GM18951 (cell line): ENCODE measurements at regions not wholly inside any gene's neighbourhood (a gene's known extent, or its start where the extent isn't known, plus 50 kb on each side); places are given as distances from the start of the nearest gene placed in this dataset.

ENCODE experiments used
- POLR2A ChIP-seq: IDR thresholded peaks from 4 replicates; pipeline ENCODE4 v1.6.1; 2011; ENCODE audit warnings: mild to moderate bottlenecking; ENCODE audit not compliant: insufficient read length, insufficient read depth; ENCODE audit errors: extremely low read depth
- in situ Hi-C: fragments of 300-500 bp; cut with MboI; formaldehyde crosslinking; loops from one replicate; pipeline ENCODE4 v1.12.0; 2022; ENCODE audit warnings: low sequenced_read_pairs, mixed read lengths, inconsistent platforms; ENCODE audit not compliant: unreplicated experiment

DNA sequence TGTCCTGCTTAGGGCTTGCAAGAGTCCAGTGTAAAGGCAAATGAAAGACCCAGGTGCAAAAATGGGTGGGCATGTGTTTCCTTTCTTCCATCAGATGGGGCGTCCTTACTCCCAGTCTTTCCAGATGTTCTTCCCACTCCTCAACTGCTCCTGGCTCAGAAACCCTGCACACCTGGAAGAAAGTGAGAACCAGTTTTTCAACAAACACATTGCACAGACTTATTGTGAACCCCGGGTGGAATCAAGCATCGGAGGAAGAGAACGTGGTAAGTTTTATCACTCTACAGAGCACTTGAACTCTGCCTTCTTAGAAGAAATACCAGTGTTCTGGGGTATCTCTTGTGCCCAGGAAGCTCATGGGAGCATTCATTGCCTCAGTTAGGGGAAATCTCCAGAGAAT is 93.3 kb downstream of the TMX1 start:
- TF ChIP-seq POLR2A, result no peak

DNA sequence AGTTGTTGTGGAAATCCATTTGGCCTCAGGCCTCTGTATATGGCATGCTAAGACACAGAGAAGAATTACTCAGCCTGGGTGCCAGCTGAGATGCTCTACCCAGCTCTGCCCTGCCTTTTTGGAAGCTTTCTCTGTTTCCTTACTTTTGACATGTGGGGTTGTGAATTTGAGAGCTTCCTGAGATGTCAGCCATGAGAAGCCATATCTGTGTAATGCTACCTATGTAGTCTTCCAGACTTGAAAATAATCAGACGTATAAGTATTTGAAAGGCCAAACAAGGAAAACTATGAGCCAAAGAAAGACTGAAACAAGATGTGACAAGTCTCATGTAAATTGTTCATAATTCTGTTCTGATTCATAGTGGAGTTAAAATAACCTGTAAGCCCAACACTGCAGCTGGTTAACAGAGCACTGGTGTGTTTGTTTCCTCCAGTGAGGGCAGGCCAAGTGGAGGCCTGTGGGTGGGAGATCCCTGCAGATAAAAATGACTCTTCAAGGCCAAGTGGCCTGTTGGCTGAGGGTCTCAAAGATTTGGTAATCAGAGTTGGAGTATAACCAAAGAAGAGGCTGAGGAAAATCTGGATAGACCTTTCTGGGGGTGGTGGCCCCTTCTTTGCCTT is 94.0 kb downstream of the TMX1 start:
- in situ Hi-C loops, result no loop called here
- TF ChIP-seq POLR2A, result no peak

More for the DNA sequence above, 93.3 kb downstream of the TMX1 start:
- in situ Hi-C loops, result no loop called here

GRCh38 chr14:51334566-51334965 is 94.5 kb downstream of the TMX1 start:
- no peak for TF ChIP-seq POLR2A
- in situ Hi-C loops, result no loop called here

DNA sequence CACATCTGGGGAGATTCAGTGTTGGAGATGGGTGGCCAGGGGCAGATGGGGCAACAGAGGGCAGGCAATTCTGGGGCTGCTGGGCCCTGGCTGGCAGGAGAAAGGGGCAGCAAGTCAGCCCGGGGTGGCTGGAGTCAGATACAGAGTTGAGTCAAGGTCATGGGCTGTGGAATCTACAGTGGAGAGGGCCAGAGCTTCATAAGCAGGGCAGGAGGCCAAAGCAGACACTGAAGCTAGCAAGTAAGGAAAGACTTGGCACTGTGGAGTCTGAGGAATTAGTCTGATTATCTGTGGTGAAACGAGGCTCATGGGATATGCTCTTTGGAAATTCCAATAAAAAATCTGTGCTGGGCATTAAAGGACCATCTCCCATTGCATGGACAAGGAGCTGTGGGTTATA is 95.5 kb downstream of the TMX1 start:
- in situ Hi-C loops, result no loop called here
- no peak for TF ChIP-seq POLR2A

DNA sequence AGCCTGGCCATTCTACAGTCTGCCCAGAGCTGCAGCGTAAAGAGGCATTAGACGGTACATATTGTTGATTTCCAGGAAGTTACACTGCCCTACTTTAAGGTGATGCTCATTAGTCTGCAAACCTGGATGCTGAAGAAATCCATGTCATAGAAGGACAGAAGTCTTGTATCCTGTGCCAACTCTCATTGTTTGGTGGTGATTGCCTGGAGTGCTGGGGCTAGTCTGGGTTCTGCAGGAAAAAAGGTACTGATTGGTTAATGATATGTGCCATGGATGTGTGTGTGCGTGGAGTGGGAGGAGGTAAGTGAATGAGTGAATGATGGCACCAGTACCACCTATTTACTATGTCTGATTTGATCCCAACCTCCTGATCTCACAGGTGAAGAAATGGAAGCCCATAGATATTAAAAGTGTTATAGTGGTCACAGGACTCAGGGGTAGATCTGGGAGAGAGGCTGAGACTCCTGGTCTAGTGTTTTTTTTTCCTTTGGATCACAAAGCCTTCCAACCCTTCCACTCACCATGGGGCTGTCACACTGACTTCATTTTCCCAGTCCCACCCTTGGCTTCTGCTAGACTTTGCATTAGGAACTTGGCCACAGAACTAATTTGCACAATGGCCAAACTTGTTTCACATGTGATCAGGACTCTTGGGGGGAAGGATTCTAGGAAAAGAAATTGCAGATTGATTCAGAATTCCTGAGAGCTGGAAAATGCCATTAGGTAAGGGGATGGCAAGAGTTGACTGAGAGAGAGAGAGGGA is 96.1 kb downstream of the TMX1 start:
- in situ Hi-C loops, result no loop called here
- TF ChIP-seq POLR2A, result no peak

GRCh38 chr14:51336734-51337133 is 96.7 kb downstream of the TMX1 start:
- in situ Hi-C loops, result no loop called here
- TF ChIP-seq POLR2A, result no peak

- no peak for TF ChIP-seq POLR2A
- in situ Hi-C loops, result no loop called here
These were observed 97.5 kb downstream of the TMX1 start for GRCh38 chr14:51337520-51337919.

GRCh38 chr14:51341338-51341737 is 101.3 kb downstream of the TMX1 start:
- TF ChIP-seq POLR2A, result no peak
- in situ Hi-C loops, result no loop called here

- in situ Hi-C loops, result no loop called here
- TF ChIP-seq POLR2A, result no peak
These were observed 102.2 kb downstream of the TMX1 start for GRCh38 chr14:51342226-51342625.

- in situ Hi-C loops, result no loop called here
- TF ChIP-seq POLR2A, result no peak
These were observed 112.0 kb downstream of the TMX1 start for GRCh38 chr14:51351997-51352396.

- in situ Hi-C loops, result no loop called here
- TF ChIP-seq POLR2A, result no peak
These were observed 113.9 kb downstream of the TMX1 start for GRCh38 chr14:51353901-51354300.

DNA sequence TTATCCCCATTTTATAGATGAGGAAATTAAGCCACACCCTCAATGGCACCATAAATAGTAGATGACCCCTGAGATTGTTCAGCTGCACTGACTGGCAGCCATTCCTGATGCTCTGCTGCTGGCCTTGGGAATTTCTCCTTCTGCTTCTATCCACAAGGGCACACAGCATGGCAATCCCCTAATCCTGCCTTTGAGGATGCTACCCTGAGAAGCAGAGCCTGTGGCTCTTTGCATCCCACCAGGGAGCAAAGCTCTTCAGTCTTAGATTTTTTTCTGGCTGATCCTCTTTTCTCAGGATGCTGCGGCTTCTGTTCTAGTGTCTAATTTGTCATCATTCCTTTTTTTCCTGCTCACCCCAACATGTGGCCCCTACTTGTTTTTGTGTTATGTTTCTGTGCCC is 114.8 kb downstream of the TMX1 start:
- in situ Hi-C loops, result no loop called here
- TF ChIP-seq POLR2A, result no peak

GRCh38 chr14:51356381-51356780 is 116.3 kb downstream of the TMX1 start:
- in situ Hi-C loops, result no loop called here
- TF ChIP-seq POLR2A, result no peak

DNA sequence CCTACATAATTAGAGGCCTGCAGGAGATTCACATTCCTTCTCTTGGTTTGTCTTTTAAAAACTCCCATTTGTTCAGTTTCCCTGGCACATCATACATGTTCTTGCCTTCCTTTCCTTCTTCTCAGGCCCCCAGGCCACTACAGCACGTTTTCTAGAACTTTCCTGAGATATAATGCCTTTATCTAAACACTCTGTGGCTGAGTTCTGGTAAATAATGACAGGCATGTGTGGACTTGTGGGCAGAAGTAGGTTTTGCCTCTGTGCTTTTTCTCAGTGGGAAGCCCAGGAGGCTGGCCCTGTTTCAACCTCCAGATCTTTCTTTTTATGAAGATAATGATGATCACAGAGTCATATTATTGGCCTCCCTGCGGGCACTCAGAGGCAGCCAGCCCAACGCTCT is 117.2 kb downstream of the TMX1 start:
- in situ Hi-C loops, result no loop called here
- no peak for TF ChIP-seq POLR2A
